Calu3 (cell line): ENCODE measurements at regions not wholly inside any gene's neighbourhood (a gene's known extent, or its start where the extent isn't known, plus 50 kb on each side); places are given as distances from the start of the nearest gene placed in this dataset.

ENCODE experiments used
- BruUV-seq: library from RNA; stranded (reverse); fragments of 400-500 nt; replicated peaks from 2 replicates; lab custom pipeline; 2021; lab: Mats Ljungman, UMichigan
- CTCF ChIA-PET: fragments of 300-600 bp; sonication (Branson Sonifier 250); formaldehyde crosslinking; loops from one replicate; lab custom pipeline; 2022; ENCODE audit warnings: antibody characterized with exemption; lab: Charles Lee
- DNase-seq: peaks from one replicate; pipeline ENCODE4 v3.0.0; 2022
- H3K27ac Mint-ChIP-seq: one replicate; pipeline ENCODE4 v1.8.0; 2022; ENCODE audit warnings: mixed read lengths; ENCODE audit not compliant: unreplicated experiment
- H3K27me3 Mint-ChIP-seq: one replicate; pipeline ENCODE4 v1.8.0; 2022; ENCODE audit warnings: mixed read lengths; ENCODE audit not compliant: unreplicated experiment
- H3K36me3 Mint-ChIP-seq: one replicate; pipeline ENCODE4 v1.8.0; 2022; ENCODE audit warnings: mild to moderate bottlenecking, moderate library complexity, mixed read lengths; ENCODE audit not compliant: insufficient read depth, unreplicated experiment
- H3K4me1 Mint-ChIP-seq: one replicate; pipeline ENCODE4 v1.8.0; 2022; ENCODE audit warnings: mild to moderate bottlenecking, low read depth, mixed read lengths; ENCODE audit not compliant: unreplicated experiment
- H3K4me3 Mint-ChIP-seq: one replicate; pipeline ENCODE4 v1.8.0; 2022; ENCODE audit warnings: mild to moderate bottlenecking, low read depth, moderate library complexity, mixed read lengths; ENCODE audit not compliant: unreplicated experiment
- H3K9me3 Mint-ChIP-seq: one replicate; pipeline ENCODE4 v1.8.0; 2022; ENCODE audit warnings: low read depth, mixed read lengths; ENCODE audit not compliant: unreplicated experiment
- CTCF ChIP-seq: fragments of 200-600 bp; IDR thresholded peaks from one replicate; pipeline ENCODE4 v1.8.0; 2022; ENCODE audit warnings: antibody characterized with exemption; ENCODE audit not compliant: unreplicated experiment
- intact Hi-C: fragments of 100-400 bp; cut with micrococcal nuclease; formaldehyde crosslinking; loops from one replicate; pipeline ENCODE4 v1.10.0; 2022; ENCODE audit not compliant: unreplicated experiment

GRCh38 chr10:127797339-127797738, 60.4 kb downstream of the FOXI2 start:
- Mint-ChIP-seq H3K27ac (no peak overlapping the region), H3K4me1 (no peaks in the 10 kb centered on the region), H3K9me3 (no peaks in the 10 kb centered on the region), H3K27me3 (peaks cover 45% of the 10 kb centered on the region), H3K36me3 (no peaks in the 10 kb centered on the region), H3K4me3 (no peak overlapping the region)
- CTCF ChIA-PET, result no interaction called here
- TF ChIP-seq CTCF, result no peak
- BruUV-seq, result no TSS peak
- DNase-seq, result no peak
- intact Hi-C loops, result no loop called here

GRCh38 chr10:127798111-127798510, 61.1 kb downstream of the FOXI2 start:
- CTCF ChIA-PET, result no interaction called here
- Mint-ChIP-seq H3K36me3 (no peaks in the 10 kb centered on the region), H3K4me1 (no peaks in the 10 kb centered on the region), H3K9me3 (no peaks in the 10 kb centered on the region), H3K27ac (no peak overlapping the region), H3K4me3 (no peak overlapping the region), H3K27me3 (peaks cover 50% of the 10 kb centered on the region)
- TF ChIP-seq CTCF, result no peak
- BruUV-seq, result no TSS peak
- no peak for DNase-seq
- intact Hi-C loops, result no loop called here

DNA sequence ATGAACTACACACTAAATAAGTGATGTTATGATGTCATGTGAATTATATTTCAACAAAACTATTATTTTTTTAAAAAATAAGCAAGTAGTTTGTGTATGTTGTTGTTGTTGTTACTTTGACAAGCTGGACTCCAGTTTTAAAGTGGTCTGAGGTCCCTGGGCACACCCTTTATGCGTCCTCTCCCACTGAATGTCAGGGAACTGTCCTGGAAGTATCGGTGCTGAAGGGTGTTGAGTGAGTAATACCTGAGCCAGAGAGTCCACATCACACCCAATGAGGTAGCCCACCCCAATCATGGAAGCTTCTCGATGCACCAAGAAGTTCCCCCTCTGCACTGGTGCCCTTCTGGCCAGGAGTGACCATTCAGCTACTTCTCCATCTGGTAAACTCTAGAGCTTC, 64.3 kb downstream of the FOXI2 start:
- BruUV-seq, result no TSS peak
- H3K27ac Mint-ChIP-seq, result no peak overlapping the region
- H3K4me3 Mint-ChIP-seq, result no peak overlapping the region
- intact Hi-C loops, result no loop called here
- TF ChIP-seq CTCF, result no peak
- H3K36me3 Mint-ChIP-seq, result no peaks in the 10 kb centered on the region
- DNase-seq, result no peak
- H3K27me3 Mint-ChIP-seq, result peaks cover 56% of the 10 kb centered on the region
- no peaks in the 10 kb centered on the region for H3K9me3 Mint-ChIP-seq
- H3K4me1 Mint-ChIP-seq, result no peaks in the 10 kb centered on the region
- CTCF ChIA-PET, result no interaction called here

- TF ChIP-seq CTCF, result no peak
- CTCF ChIA-PET, result no interaction called here
- Mint-ChIP-seq H3K27me3 (peaks cover 69% of the 10 kb centered on the region), H3K4me3 (no peak overlapping the region), H3K27ac (no peak overlapping the region), H3K36me3 (no peaks in the 10 kb centered on the region), H3K4me1 (no peaks in the 10 kb centered on the region), H3K9me3 (no peaks in the 10 kb centered on the region)
- intact Hi-C loops, result no loop called here
- DNase-seq, result no peak
- BruUV-seq, result no TSS peak
These were observed 65.6 kb downstream of the FOXI2 start for GRCh38 chr10:127802531-127803095.
